ENCODE measurements at regions not wholly inside any gene's neighbourhood (a gene's known extent, or its start where the extent isn't known, plus 50 kb on each side); places are given as distances from the start of the nearest gene placed in this dataset.

- Histone ChIP-seq H3K23ac (ENCODE audit: insufficient read length) (no peak overlapping the region), H3K27ac (ENCODE audit: low read depth, low read length) (no peak overlapping the region), H2BK12ac (ENCODE audit: low read depth, low read length) (no peak overlapping the region), H3K27me3 (replicated peaks in 1 of 4; ENCODE audit: control insufficient read depth in 3 of 4, extremely low read depth in 1 of 4, insufficient read depth in 3 of 4, low read length in 3 of 4) (no peaks in the 10 kb centered on the region), H3K4me1 (replicated peaks in 1 of 4; ENCODE audit: control insufficient read depth in 3 of 4, insufficient read depth in 4 of 4, low read length in 3 of 4) (no peaks in the 10 kb centered on the region), H3K4ac (replicated peaks; ENCODE audit: insufficient read length, low read depth, low read length) (no peak overlapping the region), H2BK5ac (ENCODE audit: low read depth, low read length) (no peak overlapping the region), H3K4me3 (ENCODE audit: extremely low read depth in 1 of 4, insufficient read depth in 2 of 4, low read depth in 3 of 4, low read length in 4 of 4) (no peak overlapping the region), H3K36me3 (ENCODE audit: control insufficient read depth in 2 of 4, insufficient read depth in 4 of 4, low read length in 3 of 4) (0 out of 8 replicates have a peak, but pooled peaks cover 0 to 3% (median 0%) of the 10 kb centered on the region in 4 experiments), H3K14ac (ENCODE audit: insufficient read length) (no peak overlapping the region), H2BK20ac (ENCODE audit: low read length) (no peak overlapping the region), H3K4me2 (ENCODE audit: insufficient read depth in 1 of 2, low read depth in 2 of 2, low read length in 2 of 2) (no peak overlapping the region), H3K18ac (ENCODE audit: extremely low read depth, low read length) (no peak overlapping the region), H3K23me2 (ENCODE audit: low read depth, low read length) (no peaks in the 10 kb centered on the region; the same call in 1 of the 2 replicates), H3K79me1 (ENCODE audit: low read depth, low read length) (no peaks in the 10 kb centered on the region), H4K20me1 (replicated peaks in 1 of 2; ENCODE audit: control insufficient read depth in 1 of 2, insufficient read depth in 2 of 2, low read length in 2 of 2) (no peaks in the 10 kb centered on the region), H2BK120ac (replicated peaks; ENCODE audit: low read depth, low read length) (no peak overlapping the region), H4K5ac (ENCODE audit: insufficient read length, low read depth, low read length) (no peak overlapping the region), H2AFZ (ENCODE audit: low read length) (no peak overlapping the region), H4K91ac (replicated peaks; ENCODE audit: insufficient read length, low read length) (no peak overlapping the region), H3K9ac (replicated peaks in 1 of 4; ENCODE audit: extremely low read depth in 1 of 4, low read depth in 3 of 4, low read length in 3 of 4) (no peak overlapping the region), H3K9me3 (ENCODE audit: insufficient read depth in 2 of 2, low read depth in 1 of 2, low read length in 1 of 2) (no peaks in the 10 kb centered on the region), H2AK5ac (ENCODE audit: low read depth, low read length) (no peak overlapping the region), H3K79me2 (ENCODE audit: control insufficient read depth in 1 of 2, insufficient read depth in 2 of 2, low read length in 2 of 2) (no peaks in the 10 kb centered on the region), H3K56ac (replicated peaks; ENCODE audit: insufficient read length, low read depth, low read length) (no peak overlapping the region), H4K8ac (ENCODE audit: extremely low read depth, insufficient read depth, low read length) (no peak overlapping the region), H2BK15ac (ENCODE audit: low read length) (no peak overlapping the region)
- no peak for DNase-seq (ENCODE audit: low read depth in 1 of 2, low spot score in 2 of 2)
- WGBS, 2 experiments (ENCODE audit: extremely low coverage in 1 of 2, insufficient coverage in 1 of 2, insufficient read length in 1 of 2, insufficient replicate concordance in 2 of 2, low coverage in 1 of 2, low lambda C conversion rate in 2 of 2, missing lambda C conversion rate in 1 of 2) = 95% methylated on average over 1 of the region's 1 CpG; no CpG with 5 or more reads in 1 of the 2 experiments
- FAIRE-seq = no peak
- no peak for TF ChIP-seq SIX5 (IDR thresholded peaks at IDR 0.05; ENCODE audit: low read depth, low read length)
- no peak for TF ChIP-seq RBBP5 (IDR thresholded peaks at IDR 0.05; ENCODE audit: borderline replicate concordance, low read depth, low read length)
- TF ChIP-seq MAX (IDR thresholded peaks at IDR 0.05) = no peak
- TF ChIP-seq SRF (IDR thresholded peaks at IDR 0.05; ENCODE audit: low read depth, low read length) = no peak
- TF ChIP-seq NANOG (IDR thresholded peaks at IDR 0.05; ENCODE audit: insufficient read depth, low read depth, low read length, poor library complexity, severe bottlenecking) = no peak
- TF ChIP-seq NRF1 (IDR thresholded peaks at IDR 0.05; ENCODE audit: low read depth, low read length) = no peak
- no peak for TF ChIP-seq ASH2L (IDR thresholded peaks at IDR 0.05; ENCODE audit: low read length)
- no peak for TF ChIP-seq EZH2 (IDR thresholded peaks at IDR 0.05; ENCODE audit: low read depth, low read length, severe bottlenecking)
- no peak for TF ChIP-seq GABPA (IDR thresholded peaks at IDR 0.05; ENCODE audit: borderline replicate concordance, insufficient read depth, low read length)
- TF ChIP-seq EP300 (IDR thresholded peaks at IDR 0.05; ENCODE audit: borderline replicate concordance in 1 of 2, low read depth in 2 of 2, low read length in 2 of 2) = no peak
- TF ChIP-seq GTF2F1 (IDR thresholded peaks at IDR 0.05; ENCODE audit: borderline replicate concordance, low read depth, low read length) = no peak
- no peak for TF ChIP-seq KDM5A (IDR thresholded peaks at IDR 0.05; ENCODE audit: low read length)
- TF ChIP-seq E2F6 (IDR thresholded peaks at IDR 0.05) = no peak
- ChIA-PET POLR2A (ENCODE audit: partially characterized antibody) (interaction anchor here (0.7 kb wide), 2 partner anchors 9 to 294 kb away, joined by 3 read pairs; no protein-coding TSS in a partner anchor), CTCF (ENCODE audit: partially characterized antibody) (interaction anchor here (0.6 kb wide), 1 partner anchor 1339 kb away, joined by 3 read pairs; no protein-coding TSS in a partner anchor)
Observed at GRCh38 chr9:87014436-87014835, 67.1 kb upstream of the GAS1 start.
